ENCODE measurements at regions not wholly inside any gene's neighbourhood (a gene's known extent, or its start where the extent isn't known, plus 50 kb on each side); places are given as distances from the start of the nearest gene placed in this dataset.

- TF ChIP-seq CTCF (IDR thresholded peaks at IDR 0.05; ENCODE audit: insufficient read depth, low read length, missing control alignments), result no peak
- DNase-seq (ENCODE audit: low read depth, low spot score), result no peak
- CTCF ChIA-PET, result no interaction called here
- POLR2A ChIA-PET, result no interaction called here
- H3K4me3 ChIP-seq (ENCODE audit: low read depth, low read length), result no peak overlapping the region
Measured at GRCh38 chr2:128625963-128626759, 307.5 kb upstream of the HS6ST1 start.

DNA sequence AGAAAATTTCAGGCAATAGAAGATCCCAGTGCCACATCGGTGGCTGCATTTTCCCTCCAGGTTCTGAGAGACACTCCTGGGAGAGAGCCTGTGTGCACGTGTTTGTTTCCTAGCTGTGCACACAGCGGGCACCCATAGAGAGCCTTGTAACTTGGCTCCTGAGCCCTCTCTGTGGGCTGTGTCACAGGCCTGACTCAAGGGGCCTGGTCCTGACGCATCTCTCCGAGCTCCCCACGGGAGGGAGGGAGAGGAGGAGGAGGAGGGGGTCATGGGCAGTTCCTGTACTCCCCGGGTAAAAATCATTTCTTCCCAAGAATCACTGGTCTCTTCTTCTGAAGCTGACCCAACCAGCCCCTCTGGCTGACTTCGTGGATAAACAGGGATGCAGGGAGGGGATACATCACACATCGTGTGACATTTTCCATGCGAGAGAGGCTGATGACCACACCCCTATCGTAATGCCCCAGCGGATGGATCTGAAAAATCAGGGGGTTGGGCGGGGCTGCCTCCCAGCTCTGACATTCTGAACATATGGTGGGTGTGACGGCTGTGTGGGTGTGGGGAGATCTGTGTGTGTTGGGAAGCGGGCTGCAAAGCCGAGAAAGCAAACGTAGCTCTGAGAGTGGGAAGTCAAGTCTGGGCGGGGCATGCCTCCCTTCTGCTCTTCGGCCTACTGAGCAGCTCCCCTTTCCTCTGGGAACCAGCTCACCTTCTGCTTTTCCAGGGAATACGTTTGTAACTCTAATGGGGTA is 308.3 kb upstream of the HS6ST1 start:
- CTCF ChIA-PET, result interaction anchor here (1.3 kb wide), 1 partner anchor 305 kb away, joined by 4 read pairs; no protein-coding TSS in a partner anchor
- no peak for DNase-seq (ENCODE audit: low read depth, low spot score)
- no peak overlapping the region for H3K4me3 ChIP-seq (ENCODE audit: low read depth, low read length)
- TF ChIP-seq CTCF (IDR thresholded peaks at IDR 0.05; ENCODE audit: insufficient read depth, low read length, missing control alignments), result no peak
- POLR2A ChIA-PET, result interaction anchor here (0.6 kb wide), 1 partner anchor 61 kb away, joined by 3 read pairs; no protein-coding TSS in a partner anchor

- no peak for TF ChIP-seq CTCF (IDR thresholded peaks at IDR 0.05; ENCODE audit: insufficient read depth, low read length, missing control alignments)
- DNase-seq (ENCODE audit: low read depth, low spot score), result no peak
- H3K4me3 ChIP-seq (ENCODE audit: low read depth, low read length), result no peak overlapping the region
- CTCF ChIA-PET, result interaction anchor here (1.3 kb wide), 1 partner anchor 307 kb away, joined by 4 read pairs; no protein-coding TSS in a partner anchor
- POLR2A ChIA-PET, result no interaction called here
Measured at GRCh38 chr2:128628206-128628605, 309.5 kb upstream of the HS6ST1 start.

DNA sequence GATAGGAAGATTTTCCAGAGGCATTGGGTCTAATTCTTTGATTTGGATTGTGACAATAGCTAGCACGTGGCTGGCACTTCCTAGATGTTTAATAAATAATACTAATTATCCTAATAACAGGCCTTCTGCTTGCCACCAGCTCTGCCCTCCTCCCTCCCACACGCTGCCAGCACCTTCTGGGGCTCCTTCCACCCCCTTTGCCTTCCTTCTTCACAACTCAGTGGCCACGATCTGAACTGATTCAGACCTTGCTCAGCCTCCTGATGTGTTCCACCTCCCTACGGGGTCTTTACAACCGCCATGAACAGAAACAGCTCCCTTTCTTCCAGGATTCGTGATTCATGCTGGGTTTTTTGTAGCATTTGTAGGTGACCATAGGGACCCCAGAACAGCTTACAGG is 310.3 kb upstream of the HS6ST1 start:
- H3K4me3 ChIP-seq (ENCODE audit: low read depth, low read length), result no peak overlapping the region
- DNase-seq (ENCODE audit: low read depth, low spot score), result no peak
- TF ChIP-seq CTCF (IDR thresholded peaks at IDR 0.05; ENCODE audit: insufficient read depth, low read length, missing control alignments), result no peak
- POLR2A ChIA-PET, result no interaction called here
- CTCF ChIA-PET, result no interaction called here

- DNase-seq (ENCODE audit: low read depth, low spot score), result no peak
- no peak for TF ChIP-seq CTCF (IDR thresholded peaks at IDR 0.05; ENCODE audit: insufficient read depth, low read length, missing control alignments)
- CTCF ChIA-PET, result interaction anchor here (1.5 kb wide), 1 partner anchor 8 kb away, joined by 5 read pairs; no protein-coding TSS in a partner anchor
- no peak overlapping the region for H3K4me3 ChIP-seq (ENCODE audit: low read depth, low read length)
- POLR2A ChIA-PET, result no interaction called here
Measured at GRCh38 chr2:128630974-128631697, 312.5 kb upstream of the HS6ST1 start.

All from AG04449 (cell line).